ENCODE measurements at regions not wholly inside any gene's neighbourhood (a gene's known extent, or its start where the extent isn't known, plus 50 kb on each side); places are given as distances from the start of the nearest gene placed in this dataset.

DNA sequence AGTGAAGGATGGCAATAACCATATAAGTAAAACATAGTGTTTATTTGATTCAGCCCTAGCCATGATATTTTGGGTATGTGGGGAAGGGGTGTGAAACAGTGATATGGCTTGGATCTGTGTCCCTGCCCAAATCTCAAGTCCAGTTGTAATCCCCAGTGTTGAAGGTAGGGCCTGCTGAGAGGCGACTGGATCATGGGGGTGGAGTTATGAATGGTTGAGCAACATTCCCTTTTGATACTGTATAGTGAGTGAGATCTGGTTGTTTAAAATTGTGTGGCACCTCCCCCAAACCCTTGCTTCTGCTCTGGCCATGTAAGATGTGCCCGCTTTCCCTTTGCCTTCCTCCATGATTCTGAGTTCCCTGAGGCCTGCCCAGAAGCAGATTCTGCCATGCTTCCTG is 1804.6 kb downstream of the MAT2B start:
- TF ChIP-seq, protein P1, sequence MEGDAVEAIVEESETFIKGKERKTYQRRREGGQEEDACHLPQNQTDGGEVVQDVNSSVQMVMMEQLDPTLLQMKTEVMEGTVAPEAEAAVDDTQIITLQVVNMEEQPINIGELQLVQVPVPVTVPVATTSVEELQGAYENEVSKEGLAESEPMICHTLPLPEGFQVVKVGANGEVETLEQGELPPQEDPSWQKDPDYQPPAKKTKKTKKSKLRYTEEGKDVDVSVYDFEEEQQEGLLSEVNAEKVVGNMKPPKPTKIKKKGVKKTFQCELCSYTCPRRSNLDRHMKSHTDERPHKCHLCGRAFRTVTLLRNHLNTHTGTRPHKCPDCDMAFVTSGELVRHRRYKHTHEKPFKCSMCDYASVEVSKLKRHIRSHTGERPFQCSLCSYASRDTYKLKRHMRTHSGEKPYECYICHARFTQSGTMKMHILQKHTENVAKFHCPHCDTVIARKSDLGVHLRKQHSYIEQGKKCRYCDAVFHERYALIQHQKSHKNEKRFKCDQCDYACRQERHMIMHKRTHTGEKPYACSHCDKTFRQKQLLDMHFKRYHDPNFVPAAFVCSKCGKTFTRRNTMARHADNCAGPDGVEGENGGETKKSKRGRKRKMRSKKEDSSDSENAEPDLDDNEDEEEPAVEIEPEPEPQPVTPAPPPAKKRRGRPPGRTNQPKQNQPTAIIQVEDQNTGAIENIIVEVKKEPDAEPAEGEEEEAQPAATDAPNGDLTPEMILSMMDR (IDR thresholded peaks at IDR 0.05; ENCODE audit: low read length): no peak
- TF ChIP-seq EZH2 (IDR thresholded peaks at IDR 0.05; ENCODE audit: borderline replicate concordance, low read length): no peak
